ENCODE measurements at regions not wholly inside any gene's neighbourhood (a gene's known extent, or its start where the extent isn't known, plus 50 kb on each side); places are given as distances from the start of the nearest gene placed in this dataset.
"Not testable (repeated sequence)": the region's sequence is repeated elsewhere in the genome, so short reads cannot be mapped to it uniquely, and the experiment has no call there.

DNA sequence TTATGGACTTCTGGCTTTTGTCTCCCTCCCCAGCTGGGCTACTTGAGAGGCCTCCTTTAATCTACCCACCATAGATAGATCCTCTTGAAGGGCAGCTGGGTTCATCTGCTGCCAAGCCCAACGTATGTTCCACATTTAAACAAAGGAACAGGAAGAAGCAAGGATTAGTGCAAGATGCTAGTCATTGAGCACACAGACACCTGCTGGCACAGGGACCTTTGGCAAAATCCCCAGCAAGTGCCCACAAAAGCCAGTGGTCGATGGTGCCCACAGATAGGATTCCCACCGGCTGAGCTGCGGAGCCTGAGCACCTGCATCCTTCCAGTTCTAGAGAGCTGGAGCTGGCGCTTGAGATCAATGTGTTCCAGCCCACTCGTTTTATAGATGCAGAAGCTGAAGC is 57.7 kb upstream of the SHB start:
- DNase-seq (ENCODE audit: low spot score): no peak

DNA sequence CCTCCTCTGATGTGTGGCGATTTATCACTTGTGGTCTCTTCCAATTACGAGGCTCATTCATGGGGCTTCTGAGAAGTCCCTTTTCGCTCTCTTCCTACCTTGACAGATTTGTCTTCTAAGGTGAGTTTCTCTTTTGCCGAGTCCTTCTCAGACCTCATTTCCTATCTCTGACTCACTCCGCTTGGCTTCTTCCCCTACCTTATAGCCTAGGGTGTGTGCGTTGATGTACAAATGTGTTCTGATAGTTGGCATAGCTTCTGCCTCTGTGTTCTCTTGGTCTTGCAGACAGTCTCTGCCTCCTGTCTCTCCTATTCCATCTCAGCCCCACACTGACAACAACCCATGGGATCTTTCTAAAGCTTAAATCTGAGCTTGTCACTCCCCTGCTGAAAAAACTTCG is 56.9 kb upstream of the SHB start:
- DNase-seq (ENCODE audit: low spot score): no peak

DNA sequence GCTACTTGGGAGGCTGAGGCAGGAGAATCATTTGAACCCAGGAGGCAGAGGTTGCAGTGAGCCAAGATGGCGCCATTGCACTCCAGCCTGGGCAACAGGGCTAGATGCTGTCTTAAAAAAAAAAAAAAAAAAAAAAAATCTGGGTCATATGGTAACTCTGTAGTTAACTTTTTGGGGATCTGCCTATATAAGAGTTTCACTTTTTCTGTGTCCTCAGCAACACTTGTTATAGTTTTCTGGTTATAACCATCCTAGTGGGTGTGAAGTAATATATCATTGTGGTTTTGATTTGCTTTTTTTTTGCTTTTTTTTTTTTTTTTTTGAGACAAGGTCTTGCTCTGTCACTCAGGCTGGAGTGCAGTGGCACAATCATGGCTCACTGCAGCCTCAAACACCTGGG is 54.3 kb upstream of the SHB start:
- not testable (repeated sequence) for DNase-seq (ENCODE audit: low spot score)

DNA sequence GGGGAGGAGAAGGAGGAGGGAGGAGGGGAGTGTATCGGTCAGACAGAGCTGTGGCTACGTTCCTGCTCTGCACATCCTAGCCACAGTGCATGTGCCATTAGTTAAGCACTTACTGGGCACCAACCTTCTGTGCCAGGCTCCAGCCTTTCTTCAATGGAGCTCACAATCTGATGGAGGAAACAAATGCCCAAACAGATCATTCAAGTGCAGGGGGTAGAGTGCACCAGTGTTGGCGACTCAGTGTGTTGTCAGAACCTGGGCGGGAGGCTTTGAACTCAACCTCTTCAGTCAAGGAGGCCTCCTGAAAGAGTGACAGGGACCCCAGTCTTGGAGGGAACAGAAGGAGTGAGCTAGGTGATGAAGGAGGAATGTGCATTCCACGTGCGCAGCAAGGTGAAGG is 51.9 kb upstream of the SHB start:
- no peak for DNase-seq (ENCODE audit: low spot score)

DNA sequence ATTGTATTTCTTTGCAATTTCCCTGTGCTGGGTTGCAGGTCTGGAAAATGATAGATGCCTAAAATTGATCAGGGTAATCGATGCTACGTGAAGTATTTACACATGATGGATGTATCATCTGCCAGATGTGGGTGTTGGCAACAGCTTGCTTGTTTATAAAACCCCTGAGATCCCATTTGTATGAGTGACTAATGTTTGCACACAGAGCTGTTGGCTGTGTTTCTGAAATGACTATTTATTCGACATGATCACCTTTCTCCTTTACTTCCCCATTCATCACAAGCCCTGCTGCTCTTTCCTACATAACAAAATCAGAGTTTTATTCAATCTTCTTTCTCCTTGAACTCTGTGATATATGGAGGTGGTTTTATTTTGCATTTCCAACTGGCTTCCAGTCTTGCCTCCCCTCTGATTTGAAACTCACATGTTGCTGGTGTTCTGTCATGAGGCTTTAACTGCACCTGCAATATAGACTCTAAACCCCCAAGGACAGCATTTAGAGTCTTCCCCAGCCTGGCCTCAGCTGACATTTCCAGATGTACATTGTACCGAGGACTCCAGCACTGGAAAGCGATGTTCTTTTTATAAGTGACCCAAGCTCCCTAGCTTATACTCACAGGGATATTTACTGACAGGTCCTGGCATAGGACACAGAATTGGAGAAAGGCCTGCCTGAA is 50.7 kb upstream of the SHB start:
- no peak for DNase-seq (ENCODE audit: low spot score)

DNA sequence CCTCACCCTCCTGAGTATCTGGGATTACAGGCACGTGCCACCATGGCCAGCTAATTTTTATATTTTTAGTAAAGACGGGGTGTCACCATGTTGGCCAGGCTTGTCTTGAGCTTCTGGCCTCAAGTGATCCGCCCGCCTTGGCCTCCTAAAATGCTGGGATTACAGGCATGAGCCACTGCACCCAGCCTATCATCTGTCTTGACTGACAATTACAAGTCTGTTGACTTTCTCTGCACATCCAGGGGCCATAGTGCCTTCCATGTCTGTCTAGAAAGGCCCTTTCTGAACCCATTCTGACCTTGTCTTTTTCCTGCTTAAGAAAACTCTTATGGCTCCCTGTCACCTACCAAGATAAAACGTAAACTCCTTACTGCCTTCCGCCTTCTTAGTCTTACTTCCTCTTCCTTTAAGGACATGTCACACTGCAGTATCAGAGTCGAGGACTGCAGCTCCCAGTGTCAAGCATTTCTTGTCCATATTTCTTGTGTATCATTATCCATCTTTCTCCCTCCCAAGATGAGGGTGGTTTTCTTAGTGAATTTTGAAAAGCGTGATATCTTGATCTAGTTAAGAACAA is 49.9 kb upstream of the SHB start:
- DNase-seq (ENCODE audit: low spot score): no peak

Measured in SW480 (cell line).